Astrocyte (in vitro differentiated cells and primary cell): ENCODE measurements at regions not wholly inside any gene's neighbourhood (a gene's known extent, or its start where the extent isn't known, plus 50 kb on each side); places are given as distances from the start of the nearest gene placed in this dataset.
"Not testable (repeated sequence)": the region's sequence is repeated elsewhere in the genome, so short reads cannot be mapped to it uniquely, and the experiment has no call there.

Source experiments
- DNase-seq: peaks from one replicate; pipeline ENCODE4 v3.0.0-alpha.2; 2010; ENCODE audit warnings: low read depth
- FAIRE-seq: peaks from 2 replicates; lab custom pipeline; 2011; peaks lifted over from hg19 to GRCh38; lab: Jason Lieb, UNC
- H2AFZ ChIP-seq: 2 replicates; pipeline ENCODE4 v1.6.0; 2012; ENCODE audit warnings: low read depth, low read length, inconsistent platforms
- H3K27ac ChIP-seq: 2 replicates; pipeline ENCODE4 v1.5.1; 2011; ENCODE audit warnings: low read depth, low read length, inconsistent platforms
- H3K27me3 ChIP-seq: 2 replicates; pipeline ENCODE4 v1.6.0; 2011; ENCODE audit warnings: low read length, inconsistent platforms; ENCODE audit not compliant: insufficient read depth
- H3K36me3 ChIP-seq: 2 replicates; pipeline ENCODE4 v1.5.1; 2011; ENCODE audit warnings: low read length, inconsistent platforms; ENCODE audit not compliant: insufficient read depth
- H3K4me1 ChIP-seq: 2 replicates; pipeline ENCODE4 v1.5.1; 2011; ENCODE audit warnings: low read length, inconsistent platforms; ENCODE audit not compliant: insufficient read depth
- H3K4me2 ChIP-seq: 2 replicates; pipeline ENCODE4 v1.6.0; 2012; ENCODE audit warnings: low read length, inconsistent platforms
- H3K4me3 ChIP-seq: 2 replicates; pipeline ENCODE4 v1.5.1; 2011; ENCODE audit warnings: low read depth, mild to moderate bottlenecking, low read length, inconsistent platforms; ENCODE audit not compliant: insufficient read depth
- H3K79me2 ChIP-seq: 2 replicates; pipeline ENCODE4 v1.6.0; 2012; ENCODE audit warnings: mild to moderate bottlenecking, low read length, inconsistent platforms; ENCODE audit not compliant: insufficient read depth
- H3K9ac ChIP-seq: 2 replicates; pipeline ENCODE4 v1.6.0; 2012; ENCODE audit warnings: mild to moderate bottlenecking, low read length, inconsistent platforms
- H3K9me3 ChIP-seq: 2 replicates; pipeline ENCODE4 v1.5.1; 2012; ENCODE audit warnings: low read depth, mild to moderate bottlenecking, low read length, inconsistent platforms; ENCODE audit not compliant: insufficient read depth
- H4K20me1 ChIP-seq: 2 replicates; pipeline ENCODE4 v1.6.0; 2012; ENCODE audit warnings: low read length, inconsistent platforms; ENCODE audit not compliant: insufficient read depth
- H3K27ac Mint-ChIP-seq: one replicate; pipeline ENCODE4 v1.8.0; 2021; ENCODE audit warnings: mild to moderate bottlenecking, mixed read lengths; ENCODE audit not compliant: unreplicated experiment
- H3K27me3 Mint-ChIP-seq: one replicate; pipeline ENCODE4 v1.8.0; 2021; ENCODE audit warnings: low read depth, mixed read lengths; ENCODE audit not compliant: unreplicated experiment
- H3K36me3 Mint-ChIP-seq: one replicate; pipeline ENCODE4 v1.8.0; 2021; ENCODE audit warnings: low read depth, mixed read lengths; ENCODE audit not compliant: unreplicated experiment
- H3K4me1 Mint-ChIP-seq: one replicate; pipeline ENCODE4 v1.8.0; 2021; ENCODE audit warnings: low read depth, mixed read lengths; ENCODE audit not compliant: unreplicated experiment
- H3K4me3 Mint-ChIP-seq: one replicate; pipeline ENCODE4 v1.8.0; 2021; ENCODE audit warnings: mild to moderate bottlenecking, moderate library complexity, mixed read lengths; ENCODE audit not compliant: unreplicated experiment
- H3K9me3 Mint-ChIP-seq: one replicate; pipeline ENCODE4 v1.8.0; 2021; ENCODE audit warnings: mild to moderate bottlenecking, mixed read lengths; ENCODE audit not compliant: unreplicated experiment
- EZH2 ChIP-seq: IDR thresholded peaks from 2 replicates; pipeline ENCODE4 v1.6.1; 2012; ENCODE audit warnings: mild to moderate bottlenecking, low read length, inconsistent platforms; ENCODE audit not compliant: insufficient read depth
- TF ChIP-seq, protein P1 (sequence below): IDR thresholded peaks from 2 replicates; pipeline ENCODE4 v1.5.1; 2011; ENCODE audit warnings: low read depth, mild to moderate bottlenecking, inconsistent platforms, low read length, moderate library complexity; ENCODE audit not compliant: insufficient read depth

DNA sequence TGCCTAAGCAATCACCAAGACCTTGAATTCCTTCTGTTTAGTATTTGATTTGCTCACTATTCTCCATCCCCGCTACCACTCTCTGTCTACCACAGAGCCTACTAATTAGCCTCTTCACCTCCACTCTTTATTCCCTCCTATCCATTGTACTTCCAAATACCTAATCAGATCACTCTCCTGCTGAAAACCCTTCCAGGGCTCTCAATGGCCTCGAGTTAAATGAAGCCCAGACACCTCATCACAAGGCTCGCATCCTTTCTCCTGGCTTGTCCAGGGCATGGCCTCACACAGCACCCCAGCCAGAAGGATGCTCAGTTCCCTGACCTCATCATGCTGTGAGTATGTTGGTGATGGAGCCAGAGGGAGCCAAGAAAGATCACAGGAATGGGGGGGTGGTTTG lies 71.4 kb upstream of the PRMT8 start:
- Histone ChIP-seq H3K9ac (no peak overlapping the region), H3K36me3 (no peaks in the 10 kb centered on the region), H3K4me1 (no peaks in the 10 kb centered on the region), H3K4me2 (no peak overlapping the region), H3K9me3 (no peaks in the 10 kb centered on the region), H3K27ac (no peak overlapping the region), H3K79me2 (no peaks in the 10 kb centered on the region), H2AFZ (no peak overlapping the region), H3K27me3 (no peaks in the 10 kb centered on the region), H3K4me3 (no peak overlapping the region), H4K20me1 (no peaks in the 10 kb centered on the region)
- H3K9me3 Mint-ChIP-seq: peaks cover 14% of the 10 kb centered on the region
- no peak overlapping the region for H3K4me3 Mint-ChIP-seq
- DNase-seq (no peak), FAIRE-seq (no peak)
- TF ChIP-seq, protein P1, sequence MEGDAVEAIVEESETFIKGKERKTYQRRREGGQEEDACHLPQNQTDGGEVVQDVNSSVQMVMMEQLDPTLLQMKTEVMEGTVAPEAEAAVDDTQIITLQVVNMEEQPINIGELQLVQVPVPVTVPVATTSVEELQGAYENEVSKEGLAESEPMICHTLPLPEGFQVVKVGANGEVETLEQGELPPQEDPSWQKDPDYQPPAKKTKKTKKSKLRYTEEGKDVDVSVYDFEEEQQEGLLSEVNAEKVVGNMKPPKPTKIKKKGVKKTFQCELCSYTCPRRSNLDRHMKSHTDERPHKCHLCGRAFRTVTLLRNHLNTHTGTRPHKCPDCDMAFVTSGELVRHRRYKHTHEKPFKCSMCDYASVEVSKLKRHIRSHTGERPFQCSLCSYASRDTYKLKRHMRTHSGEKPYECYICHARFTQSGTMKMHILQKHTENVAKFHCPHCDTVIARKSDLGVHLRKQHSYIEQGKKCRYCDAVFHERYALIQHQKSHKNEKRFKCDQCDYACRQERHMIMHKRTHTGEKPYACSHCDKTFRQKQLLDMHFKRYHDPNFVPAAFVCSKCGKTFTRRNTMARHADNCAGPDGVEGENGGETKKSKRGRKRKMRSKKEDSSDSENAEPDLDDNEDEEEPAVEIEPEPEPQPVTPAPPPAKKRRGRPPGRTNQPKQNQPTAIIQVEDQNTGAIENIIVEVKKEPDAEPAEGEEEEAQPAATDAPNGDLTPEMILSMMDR: no peak
- no peak overlapping the region for H3K27ac Mint-ChIP-seq
- no peaks in the 10 kb centered on the region for H3K4me1 Mint-ChIP-seq
- H3K27me3 Mint-ChIP-seq: peaks cover 67% of the 10 kb centered on the region
- peaks cover 1% of the 10 kb centered on the region for H3K36me3 Mint-ChIP-seq

- DNase-seq: no peak
- Histone ChIP-seq H4K20me1 (no peaks in the 10 kb centered on the region), H3K4me2 (no peak overlapping the region), H3K4me1 (no peaks in the 10 kb centered on the region), H3K79me2 (no peaks in the 10 kb centered on the region), H2AFZ (no peak overlapping the region), H3K36me3 (no peaks in the 10 kb centered on the region), H3K9me3 (no peaks in the 10 kb centered on the region), H3K27me3 (no peaks in the 10 kb centered on the region), H3K4me3 (no peak overlapping the region), H3K9ac (no peak overlapping the region), H3K27ac (no peak overlapping the region)
- H3K27me3 Mint-ChIP-seq: peaks cover 60% of the 10 kb centered on the region
- H3K36me3 Mint-ChIP-seq: peaks cover 1% of the 10 kb centered on the region
- FAIRE-seq: no peak
- H3K9me3 Mint-ChIP-seq: peaks cover 14% of the 10 kb centered on the region
- TF ChIP-seq, protein P1: no peak
- no peak for TF ChIP-seq EZH2
- H3K4me3 Mint-ChIP-seq: no peak overlapping the region
- no peak overlapping the region for H3K27ac Mint-ChIP-seq
- no peaks in the 10 kb centered on the region for H3K4me1 Mint-ChIP-seq
Measured at GRCh38 chr12:3420693-3421092, 70.3 kb upstream of the PRMT8 start.

- Histone ChIP-seq H3K4me1 (no peaks in the 10 kb centered on the region), H3K36me3 (no peaks in the 10 kb centered on the region), H3K79me2 (no peaks in the 10 kb centered on the region), H2AFZ (no peak overlapping the region), H3K9me3 (no peaks in the 10 kb centered on the region), H3K27ac (no peak overlapping the region), H3K4me2 (no peak overlapping the region), H4K20me1 (no peaks in the 10 kb centered on the region), H3K27me3 (no peaks in the 10 kb centered on the region), H3K4me3 (no peak overlapping the region), H3K9ac (no peak overlapping the region)
- no peak overlapping the region for H3K27ac Mint-ChIP-seq
- H3K36me3 Mint-ChIP-seq: peaks cover 1% of the 10 kb centered on the region
- H3K9me3 Mint-ChIP-seq: peaks cover 14% of the 10 kb centered on the region
- H3K4me1 Mint-ChIP-seq: no peaks in the 10 kb centered on the region
- peaks cover 53% of the 10 kb centered on the region for H3K27me3 Mint-ChIP-seq
- H3K4me3 Mint-ChIP-seq: no peak overlapping the region
- TF ChIP-seq, protein P1: no peak
- TF ChIP-seq EZH2: no peak
- DNase-seq: no peak
- no peak for FAIRE-seq
Measured at GRCh38 chr12:3421191-3421978, 69.6 kb upstream of the PRMT8 start.

DNA sequence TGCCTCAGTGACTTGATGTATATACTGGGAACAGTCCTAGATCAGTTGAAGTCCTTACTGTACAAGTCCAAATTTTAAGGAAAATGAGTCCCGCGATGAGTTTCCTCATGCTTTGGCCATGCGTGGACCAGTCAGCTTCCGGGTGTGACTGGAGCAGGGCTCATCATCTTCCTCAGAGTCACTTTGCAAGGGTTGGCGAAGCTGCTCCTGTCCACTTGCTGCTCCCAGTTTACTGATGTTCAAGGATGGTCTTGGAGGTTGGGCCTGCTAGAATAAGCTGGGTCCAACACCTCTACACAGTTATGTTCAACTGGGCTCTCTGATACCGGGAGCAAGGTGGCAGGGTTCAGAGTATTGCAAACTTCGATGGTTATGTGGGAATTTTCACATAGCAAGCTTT lies 66.2 kb upstream of the PRMT8 start:
- H3K27me3 Mint-ChIP-seq: peaks cover 27% of the 10 kb centered on the region
- H2AFZ ChIP-seq, H3K36me3 ChIP-seq, H3K27ac ChIP-seq, H3K36me3 Mint-ChIP-seq, H3K4me3 Mint-ChIP-seq, FAIRE-seq, H3K4me1 Mint-ChIP-seq, H3K9me3 ChIP-seq, H3K4me3 ChIP-seq, H3K4me2 ChIP-seq, H3K27me3 ChIP-seq, H3K9ac ChIP-seq, H3K4me1 ChIP-seq, H4K20me1 ChIP-seq, H3K79me2 ChIP-seq, H3K27ac Mint-ChIP-seq, DNase-seq: not testable (repeated sequence)
- H3K9me3 Mint-ChIP-seq: peaks cover 23% of the 10 kb centered on the region
